Activated T-helper 9 cell treated with anti-CD3 and anti-CD28 coated beads, Interleukin-2, amount 50 U/mL, for 16 hours (primary cell): ENCODE measurements at regions not wholly inside any gene's neighbourhood (a gene's known extent, or its start where the extent isn't known, plus 50 kb on each side); places are given as distances from the start of the nearest gene placed in this dataset.

Source experiments
- DNase-seq: peaks from one replicate; pipeline ENCODE4 v3.0.0-alpha.2; 2020; ENCODE audit warnings: low read depth

- DNase-seq: no peak
Observed at GRCh38 chr12:27179400-27180214, 64.5 kb upstream of the STK38L start.

DNA sequence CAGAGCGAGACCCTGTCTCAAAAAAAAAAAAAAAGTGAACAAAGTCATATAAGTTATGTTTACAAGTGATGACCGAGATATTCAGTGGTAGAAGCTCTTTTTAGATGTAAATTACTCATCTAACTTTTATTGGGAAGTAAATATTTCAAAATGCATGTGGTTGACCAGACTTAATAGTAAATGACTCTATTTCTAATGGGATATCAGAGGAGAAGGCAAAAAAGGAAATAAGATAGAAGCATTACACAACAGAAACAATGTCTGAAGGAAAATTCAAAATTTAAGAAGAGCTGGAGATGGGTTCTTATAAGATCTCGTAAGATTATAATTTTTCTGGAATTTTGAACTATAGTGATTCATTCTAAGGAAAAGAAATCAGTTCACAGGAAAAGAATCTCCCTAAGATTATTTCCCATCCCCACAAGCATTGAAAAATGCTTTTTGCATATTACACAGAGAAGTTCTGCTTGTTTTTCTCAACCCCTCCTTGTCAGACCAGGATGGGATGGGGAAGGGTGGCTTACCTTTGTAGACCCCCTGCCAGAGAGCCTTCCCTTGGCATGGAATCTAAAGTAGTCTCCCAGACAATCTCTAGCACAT lies 63.1 kb upstream of the STK38L start:
- DNase-seq: no peak

GRCh38 chr12:27183342-27183741 lies 60.7 kb upstream of the STK38L start:
- no peak for DNase-seq

GRCh38 chr12:27185234-27186021 lies 58.7 kb upstream of the STK38L start:
- DNase-seq: no peak

DNA sequence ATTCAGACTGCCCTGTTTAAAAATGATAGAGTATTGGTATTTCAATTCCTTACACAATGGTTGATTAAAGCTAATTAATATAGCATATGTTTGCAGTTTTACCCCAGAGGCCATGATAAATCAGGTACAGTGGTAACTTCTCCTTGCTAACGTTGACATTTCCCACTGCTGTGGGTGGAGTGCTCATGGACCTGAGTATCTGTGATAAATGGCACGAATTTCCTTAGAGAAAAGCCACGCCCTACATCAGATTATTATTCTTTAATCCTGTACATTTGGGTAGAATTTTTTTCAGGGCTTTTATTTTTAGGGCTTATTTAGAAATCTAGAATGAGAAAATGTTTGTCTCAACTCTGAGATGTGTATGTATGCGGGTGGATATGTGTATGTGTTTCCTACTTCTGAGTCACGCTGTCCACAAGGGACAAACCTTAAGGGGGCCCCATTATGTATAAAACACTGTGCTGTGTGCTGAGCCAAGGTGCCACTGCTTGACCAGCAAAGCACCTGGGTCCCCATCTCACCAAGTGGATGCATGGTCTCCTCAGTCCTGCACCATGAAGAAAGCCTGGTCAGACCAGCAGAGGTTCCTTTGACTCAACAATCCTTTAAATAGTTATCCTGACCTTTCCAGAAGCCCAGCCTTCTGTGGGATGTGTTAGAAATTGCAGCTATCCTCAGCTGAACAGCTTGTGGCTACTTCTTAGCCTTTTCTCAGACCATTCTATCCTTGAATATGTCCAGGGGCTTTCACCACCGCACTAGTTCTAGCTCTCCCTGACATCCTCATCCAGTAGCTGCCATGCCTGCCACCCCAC lies 57.9 kb upstream of the STK38L start:
- no peak for DNase-seq

- no peak for DNase-seq
Observed at GRCh38 chr12:27187697-27188096, 56.4 kb upstream of the STK38L start.

GRCh38 chr12:27190761-27191160 lies 53.3 kb upstream of the STK38L start:
- DNase-seq: no peak

GRCh38 chr12:27191531-27191930 lies 52.6 kb upstream of the STK38L start:
- DNase-seq: no peak

DNA sequence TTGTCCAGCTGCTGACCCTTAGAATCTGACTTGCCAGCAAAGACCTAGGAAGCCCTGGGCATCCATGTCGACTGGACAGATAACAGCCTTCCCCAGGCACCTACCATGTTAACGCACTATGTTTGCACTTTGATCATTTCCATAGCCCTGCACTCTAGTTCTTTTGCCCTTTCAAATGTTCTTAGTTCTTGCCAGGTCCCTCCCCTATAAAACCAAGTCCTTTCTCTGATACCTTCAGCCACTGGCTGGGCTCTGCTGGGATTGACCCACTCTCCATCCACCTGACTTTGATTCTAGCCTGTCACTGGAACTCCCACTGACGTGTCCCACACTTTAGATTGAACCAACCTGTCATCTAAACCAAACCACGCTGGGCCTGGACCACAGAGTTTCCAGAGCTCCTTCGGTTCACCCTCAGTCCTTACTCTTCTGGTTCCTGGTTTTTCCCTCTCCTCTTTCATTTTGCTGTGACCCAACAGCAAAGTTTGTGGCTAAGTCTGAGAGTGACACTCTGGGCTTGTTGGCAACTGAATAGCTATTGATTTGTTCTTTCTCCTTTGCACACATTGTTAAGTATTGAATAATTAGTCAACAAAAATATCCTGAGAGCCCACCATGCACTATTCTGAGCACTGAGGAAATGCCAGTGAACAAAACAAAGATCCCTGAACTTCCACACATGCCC lies 51.8 kb upstream of the STK38L start:
- no peak for DNase-seq

- DNase-seq: no peak
Observed at GRCh38 chr12:27193106-27193505, 51.0 kb upstream of the STK38L start.

GRCh38 chr12:27193854-27194544 lies 50.1 kb upstream of the STK38L start:
- no peak for DNase-seq
